K562 (cell line): ENCODE measurements at regions not wholly inside any gene's neighbourhood (a gene's known extent, or its start where the extent isn't known, plus 50 kb on each side); places are given as distances from the start of the nearest gene placed in this dataset.

ENCODE experiments used
- ATAC-seq: fragments of 200-7000 bp; cut with Tn5 transposase; 3 replicates; pipeline ENCODE4 v1.9.1; 2020; ENCODE audit warnings: moderate library complexity
- BruUV-seq: library from RNA; stranded (reverse); fragments of 400-500 nt; replicated peaks from 2 replicates; lab custom pipeline; 2021; lab: Mats Ljungman, UMichigan
- CTCF ChIA-PET: fragments of 300-600 bp; formaldehyde crosslinking; extraction: SDS; loops from one replicate; lab custom pipeline; 2021; ENCODE audit warnings: low intra/inter-chr PET ratio; lab: Yijun Ruan, JAX
- POLR2A ChIA-PET: fragments of 300-600, 350-650 bp; sonication (Branson Sonifier 250); formaldehyde crosslinking; extraction: SDS; loops from one replicate; lab custom pipeline; 2021; ENCODE audit warnings: antibody characterized with exemption, inconsistent platforms; lab: Yijun Ruan, JAX
- DNase-seq, 4 experiments: peaks; one replicate each; pipeline versions ENCODE4 v3.0.0 to v3.0.0-alpha.2; 2011 to 2018; ENCODE audit warnings: low spot score in 3 of 4, mixed read lengths in 3 of 4; ENCODE audit errors: extremely low read depth in 1 of 4
- FAIRE-seq: peaks from 2 replicates; lab custom pipeline; 2011; peaks lifted over from hg19 to GRCh38; lab: Jason Lieb, UNC
- H2AFZ ChIP-seq: 2 replicates; pipeline ENCODE4 v1.6.0; 2011; ENCODE audit warnings: low read depth, low read length, control low read depth, inconsistent platforms
- H3K27ac ChIP-seq: fragments of 200-600 bp; 3 replicates; pipeline ENCODE4 v1.8.0; 2011; ENCODE audit warnings: low read depth, mild to moderate bottlenecking, control low read depth, inconsistent platforms, low read length, moderate library complexity, mixed read lengths; ENCODE audit errors: extremely low read depth
- H3K27me3 ChIP-seq, 2 experiments: fragments of 300-600 bp in 1 of 2; 2 replicates in 1 of 2; 3 replicates in 1 of 2; pipeline versions ENCODE4 v1.6.0 to v1.8.0; 2011; ENCODE audit warnings: inconsistent platforms in 2 of 2, low read length in 2 of 2, mild to moderate bottlenecking in 1 of 2, mixed read lengths in 1 of 2, moderate library complexity in 1 of 2; ENCODE audit not compliant: control insufficient read depth in 2 of 2, insufficient read depth in 2 of 2
- H3K36me3 ChIP-seq: fragments of 300-600 bp; 3 replicates; pipeline ENCODE4 v1.8.0; 2011; ENCODE audit warnings: mild to moderate bottlenecking, low read length, inconsistent platforms; ENCODE audit not compliant: control insufficient read depth, insufficient read depth
- H3K4me1 ChIP-seq, 2 experiments: fragments of 200-600 bp in 1 of 2; replicated peaks in 1 of 2; 2 replicates in 1 of 2; 3 replicates in 1 of 2; pipeline versions ENCODE4 v1.5.1 to v1.8.0; 2011; ENCODE audit warnings: inconsistent platforms in 2 of 2, low read length in 2 of 2, mild to moderate bottlenecking in 1 of 2, mixed read lengths in 1 of 2, moderate library complexity in 1 of 2; ENCODE audit not compliant: control insufficient read depth in 2 of 2, insufficient read depth in 2 of 2
- H3K4me2 ChIP-seq: 2 replicates; pipeline ENCODE4 v1.6.1; 2011; ENCODE audit warnings: low read length, control low read depth, inconsistent platforms, mixed read lengths; ENCODE audit not compliant: insufficient read depth
- H3K4me3 ChIP-seq: fragments of 200-600 bp; sonication (generic), shearing (Covaris generic); 2 replicates; pipeline ENCODE4 v1.5.1; 2016; ENCODE audit warnings: control low read depth, inconsistent platforms
- H3K79me2 ChIP-seq: fragments of 200-600 bp; 3 replicates; pipeline ENCODE4 v1.8.0; 2011; ENCODE audit warnings: low read length, inconsistent platforms; ENCODE audit not compliant: control insufficient read depth, insufficient read depth
- H3K9ac ChIP-seq, 2 experiments: 2 replicates each; pipeline versions ENCODE4 v1.6.0 to v1.6.1; 2011; ENCODE audit warnings: low read depth in 2 of 2, low read length in 2 of 2, control low read depth in 1 of 2, inconsistent platforms in 1 of 2, mild to moderate bottlenecking in 1 of 2, mixed read lengths in 1 of 2; ENCODE audit not compliant: insufficient read depth in 1 of 2
- H3K9me1 ChIP-seq: one replicate; pipeline ENCODE4 v1.6.0; 2011; ENCODE audit warnings: inconsistent platforms, mild to moderate bottlenecking, low read length, moderate library complexity; ENCODE audit not compliant: control insufficient read depth, insufficient read depth
- H3K9me3 ChIP-seq: replicated peaks from 2 replicates; pipeline ENCODE4 v1.5.1; 2011; ENCODE audit warnings: low read depth, low read length, inconsistent platforms; ENCODE audit not compliant: control insufficient read depth, insufficient read depth
- H4K20me1 ChIP-seq: replicated peaks from 2 replicates; pipeline ENCODE4 v1.6.1; 2011; ENCODE audit warnings: low read length, inconsistent platforms, mixed read lengths; ENCODE audit not compliant: control insufficient read depth, insufficient read depth
- CHD2 ChIP-seq: IDR thresholded peaks from 2 replicates; pipeline ENCODE4 v1.6.1; 2011; ENCODE audit warnings: low read depth, low read length
- FOXA1 ChIP-seq: fragments of 450-650 bp; IDR thresholded peaks from 2 replicates; pipeline ENCODE4 v1.6.1; 2016; ENCODE audit warnings: mild to moderate bottlenecking, borderline replicate concordance
- GATAD2A ChIP-seq: fragments of 450-650 bp; IDR thresholded peaks from 2 replicates; pipeline ENCODE4 v1.6.1; 2017
- GTF2B ChIP-seq: IDR thresholded peaks from 2 replicates; pipeline ENCODE4 v1.6.1; 2011; ENCODE audit not compliant: insufficient read length; ENCODE audit errors: extremely low read depth
- GTF2E2 ChIP-seq: fragments of 200-800 bp; sonication (Bioruptor generic); IDR thresholded peaks from 2 replicates; pipeline ENCODE4 v1.6.1; 2016; ENCODE audit warnings: missing genetic modification characterization, missing compliant biosample characterization
- NFRKB ChIP-seq: fragments of 450-650 bp; IDR thresholded peaks from 2 replicates; pipeline ENCODE4 v1.6.1; 2016; ENCODE audit warnings: low read depth
- PPARD ChIP-seq: fragments of 250-450 bp; sonication (Bioruptor Pico); IDR thresholded peaks from 2 replicates; pipeline ENCODE4 v1.8.0; 2022; ENCODE audit warnings: inconsistent platforms, mild to moderate bottlenecking, moderate library complexity
- RBM25 ChIP-seq: fragments of 200-400 bp; formaldehyde crosslinking; IDR thresholded peaks from 2 replicates; pipeline ENCODE4 v1.6.1; 2018; ENCODE audit warnings: low read length, low read depth, moderate library complexity; ENCODE audit not compliant: severe bottlenecking
- ZBTB26 ChIP-seq: fragments of 450-650 bp; formaldehyde crosslinking; IDR thresholded peaks from 2 replicates; pipeline ENCODE4 v1.4.0; 2022; ENCODE audit warnings: missing genetic modification characterization
- ZNF197 ChIP-seq: fragments of 200-800 bp; sonication (Bioruptor generic); IDR thresholded peaks from 2 replicates; pipeline ENCODE4 v1.6.1; 2016; ENCODE audit warnings: low read depth, missing genetic modification characterization, missing compliant biosample characterization
- ZNF232 ChIP-seq: sonication (generic); formaldehyde crosslinking; IDR thresholded peaks from 2 replicates; pipeline ENCODE4 v1.8.0; 2022; ENCODE audit warnings: mild to moderate bottlenecking, missing genetic modification reagents
- WGBS: fragments of 100-300 bp; shearing (Covaris generic); methylation state at CpG from one replicate; pipeline ENCODE4 v1.1.6; 2016; ENCODE audit warnings: low coverage, mixed read lengths; ENCODE audit not compliant: insufficient coverage; ENCODE audit errors: missing lambda C conversion rate; 5-methylcytosine and 5-hydroxymethylcytosine counted together
- in situ Hi-C: fragments of 300-500 bp; cut with MboI; formaldehyde crosslinking; loops from 4 replicates; pipeline ENCODE4 v1.15.0; 2018; ENCODE audit warnings: inconsistent platforms, mixed read lengths
- intact Hi-C: fragments of 100-400 bp; cut with micrococcal nuclease; formaldehyde crosslinking; loops from 2 replicates; pipeline ENCODE4 v1.14.2; 2022

- no peak for ATAC-seq
- no peak overlapping the region for H3K9ac ChIP-seq
- H3K27ac ChIP-seq: no peak overlapping the region
- H3K27me3 ChIP-seq: no peaks in the 10 kb centered on the region
- WGBS: 0% methylated on average over 3 of the region's 3 CpGs
- FAIRE-seq: no peak
- H4K20me1 ChIP-seq: no peaks in the 10 kb centered on the region
- in situ Hi-C loops: no loop called here
- no peak overlapping the region for H2AFZ ChIP-seq
- no peaks in the 10 kb centered on the region for H3K9me3 ChIP-seq
- no peaks in the 10 kb centered on the region for H3K79me2 ChIP-seq
- no peaks in the 10 kb centered on the region for H3K9me1 ChIP-seq
- no peak for TF ChIP-seq ZBTB26 (CRISPR knock-in tag)
- no peak for TF ChIP-seq PPARD (CRISPR knock-in tag)
- no peak for TF ChIP-seq FOXA1
- no peak for TF ChIP-seq GTF2B
- TF ChIP-seq RBM25: no peak
- no peak for TF ChIP-seq NFRKB
- no peak for TF ChIP-seq GATAD2A
- TF ChIP-seq ZNF232 (CRISPR knock-in tag): no peak
- no peak for TF ChIP-seq GTF2E2 (tag)
- TF ChIP-seq CHD2: no peak
- TF ChIP-seq ZNF197: no peak
- TF ChIP-seq, all 486 proteins: peak for 0
- no peaks in the 10 kb centered on the region for H3K36me3 ChIP-seq
- no peak for DNase-seq
- H3K4me3 ChIP-seq: no peak overlapping the region
- H3K4me1 ChIP-seq: no peaks in the 10 kb centered on the region
- ChIA-PET POLR2A (no interaction called here), CTCF (no interaction called here)
- H3K4me2 ChIP-seq: no peak overlapping the region
- intact Hi-C loops: no loop called here
- BruUV-seq: no TSS peak
These were observed 844.3 kb downstream of the GALC start for GRCh38 chr14:87148655-87149054.
